Nephron (organoid): ENCODE measurements at regions not wholly inside any gene's neighbourhood (a gene's known extent, or its start where the extent isn't known, plus 50 kb on each side); places are given as distances from the start of the nearest gene placed in this dataset.

Source experiments
- H3K27ac Mint-ChIP-seq, 3 experiments: 2 replicates each; pipeline ENCODE4 v1.8.0; 2020; ENCODE audit warnings: mixed read lengths in 3 of 3, mild to moderate bottlenecking in 2 of 3, moderate library complexity in 1 of 3
- H3K27me3 Mint-ChIP-seq: 2 replicates; pipeline ENCODE4 v1.8.0; 2021; ENCODE audit warnings: low read depth, mild to moderate bottlenecking, moderate library complexity, mixed read lengths
- H3K36me3 Mint-ChIP-seq: 2 replicates; pipeline ENCODE4 v1.8.0; 2020; ENCODE audit warnings: low read depth, mixed read lengths
- H3K4me1 Mint-ChIP-seq: 2 replicates; pipeline ENCODE4 v1.8.0; 2020; ENCODE audit warnings: mixed read lengths
- H3K4me3 Mint-ChIP-seq, 3 experiments: 2 replicates each; pipeline ENCODE4 v1.8.0; 2020; ENCODE audit warnings: mild to moderate bottlenecking in 3 of 3, mixed read lengths in 3 of 3, moderate library complexity in 2 of 3
- H3K9me3 Mint-ChIP-seq: 2 replicates; pipeline ENCODE4 v1.8.0; 2020; ENCODE audit warnings: mixed read lengths
- CTCF ChIP-seq, 3 experiments: fragments of 200-600 bp; sonication (generic); IDR thresholded peaks; one replicate each; pipeline ENCODE4 v1.5.0; 2021; ENCODE audit warnings: antibody characterized with exemption in 3 of 3; ENCODE audit not compliant: unreplicated experiment in 3 of 3

DNA sequence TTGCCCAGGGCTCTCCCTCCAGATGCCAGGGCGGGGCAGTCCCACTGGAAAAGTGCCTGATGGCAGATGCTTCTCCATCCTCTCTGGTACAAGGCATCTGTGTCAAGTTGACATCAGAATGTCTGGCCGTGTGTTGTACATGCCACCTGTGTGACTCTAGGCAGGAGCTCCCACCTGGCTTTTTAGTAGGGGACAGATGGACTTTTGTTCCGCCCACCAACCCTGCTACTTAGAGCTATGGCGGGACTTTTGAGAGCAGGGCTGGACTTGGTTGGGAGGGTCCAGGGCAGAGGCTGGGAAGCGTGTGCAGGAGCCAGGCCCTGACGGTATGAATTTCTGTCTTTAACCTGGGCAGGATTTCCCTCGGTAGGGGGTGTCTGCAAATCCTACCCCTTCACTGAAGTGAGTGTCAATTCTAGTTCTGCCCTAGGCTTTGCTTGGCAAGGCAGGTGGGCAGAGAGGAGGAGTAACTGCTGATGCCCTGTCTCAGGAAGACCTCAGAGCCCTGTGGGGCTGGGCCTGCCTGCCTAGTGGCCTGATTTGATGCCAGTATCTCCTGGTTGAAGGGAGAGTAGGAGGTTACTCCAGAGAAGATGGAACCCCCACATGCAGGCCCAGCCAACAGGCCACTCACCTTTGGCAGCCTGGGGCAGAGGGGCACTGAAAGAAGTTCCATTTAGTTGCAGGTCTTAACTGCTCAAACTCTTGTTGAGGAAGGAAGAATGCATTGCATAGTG lies 99.1 kb downstream of the PJA1 start:
- H3K27me3 Mint-ChIP-seq, result no peaks in the 10 kb centered on the region
- no peaks in the 10 kb centered on the region for H3K36me3 Mint-ChIP-seq
- peaks cover 10% of the 10 kb centered on the region for H3K9me3 Mint-ChIP-seq
- no peak for TF ChIP-seq CTCF (IDR thresholded peaks at IDR 0.05; ENCODE audit: unreplicated experiment in 3 of 3)
- H3K27ac Mint-ChIP-seq, result peak overlapping the region; percentile 81 to 92 (median 83)
- H3K4me3 Mint-ChIP-seq, result no peak overlapping the region
- peaks cover 31% of the 10 kb centered on the region for H3K4me1 Mint-ChIP-seq

DNA sequence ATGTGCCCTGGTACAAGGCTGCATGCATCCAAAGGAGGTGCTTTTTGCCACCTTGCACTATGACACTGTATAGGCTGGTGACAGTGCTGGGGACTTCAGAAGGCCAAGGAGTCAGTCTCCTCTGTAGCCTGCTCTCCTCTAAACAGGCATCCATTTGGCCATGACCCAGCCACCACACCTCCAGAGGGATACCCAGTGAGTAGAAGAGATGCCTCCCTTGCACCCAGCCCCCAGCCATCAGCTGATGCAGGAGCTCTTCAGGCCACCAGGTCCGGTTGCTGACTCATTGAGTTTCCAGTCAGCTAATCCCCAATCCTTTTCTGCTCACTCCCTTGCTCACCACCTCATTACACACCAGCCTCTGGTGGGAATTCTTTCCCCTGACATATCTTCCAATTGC lies 99.8 kb downstream of the PJA1 start:
- Mint-ChIP-seq H3K9me3 (peaks cover 8% of the 10 kb centered on the region), H3K27ac (peak overlapping the region in 2 of 3 experiments; percentile 26 to 51), H3K4me3 (no peak overlapping the region), H3K36me3 (no peaks in the 10 kb centered on the region), H3K4me1 (peaks cover 29% of the 10 kb centered on the region), H3K27me3 (no peaks in the 10 kb centered on the region)
- TF ChIP-seq CTCF (IDR thresholded peaks at IDR 0.05; ENCODE audit: unreplicated experiment in 3 of 3), result no peak

- peak overlapping the region in 1 of 3 experiments; percentile 37 for H3K27ac Mint-ChIP-seq
- peaks cover 7% of the 10 kb centered on the region for H3K9me3 Mint-ChIP-seq
- H3K36me3 Mint-ChIP-seq, result no peaks in the 10 kb centered on the region
- no peaks in the 10 kb centered on the region for H3K27me3 Mint-ChIP-seq
- TF ChIP-seq CTCF (IDR thresholded peaks at IDR 0.05; ENCODE audit: unreplicated experiment in 3 of 3), result no peak
- no peak overlapping the region for H3K4me3 Mint-ChIP-seq
- H3K4me1 Mint-ChIP-seq, result peaks cover 34% of the 10 kb centered on the region
Observed at GRCh38 chrX:69063486-69063885, 101.8 kb downstream of the PJA1 start.

DNA sequence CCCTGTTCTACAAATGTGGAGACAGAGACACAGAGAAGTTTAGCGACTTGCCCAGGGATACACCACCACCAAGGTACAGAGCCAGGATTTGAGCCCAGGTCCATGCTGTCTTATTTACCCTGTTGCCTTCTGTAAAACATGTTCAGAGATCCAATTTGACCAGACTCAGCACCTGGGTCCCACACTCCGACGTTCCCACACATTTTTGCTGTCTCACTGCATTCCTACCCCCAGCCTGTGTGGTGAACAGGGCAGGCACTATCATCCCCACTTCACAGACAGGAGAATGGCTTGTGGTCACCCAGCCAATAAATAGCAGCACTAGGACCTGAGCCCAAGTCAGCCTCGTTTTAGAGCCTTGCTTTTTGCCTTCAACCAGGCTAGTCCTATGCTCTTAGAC lies 102.8 kb downstream of the PJA1 start:
- TF ChIP-seq CTCF (IDR thresholded peaks at IDR 0.05; ENCODE audit: unreplicated experiment in 3 of 3), result no peak
- Mint-ChIP-seq H3K36me3 (no peaks in the 10 kb centered on the region), H3K4me3 (no peak overlapping the region), H3K9me3 (peaks cover 7% of the 10 kb centered on the region), H3K4me1 (peaks cover 27% of the 10 kb centered on the region), H3K27ac (peak overlapping the region; percentile 40 to 72 (median 68)), H3K27me3 (no peaks in the 10 kb centered on the region)

DNA sequence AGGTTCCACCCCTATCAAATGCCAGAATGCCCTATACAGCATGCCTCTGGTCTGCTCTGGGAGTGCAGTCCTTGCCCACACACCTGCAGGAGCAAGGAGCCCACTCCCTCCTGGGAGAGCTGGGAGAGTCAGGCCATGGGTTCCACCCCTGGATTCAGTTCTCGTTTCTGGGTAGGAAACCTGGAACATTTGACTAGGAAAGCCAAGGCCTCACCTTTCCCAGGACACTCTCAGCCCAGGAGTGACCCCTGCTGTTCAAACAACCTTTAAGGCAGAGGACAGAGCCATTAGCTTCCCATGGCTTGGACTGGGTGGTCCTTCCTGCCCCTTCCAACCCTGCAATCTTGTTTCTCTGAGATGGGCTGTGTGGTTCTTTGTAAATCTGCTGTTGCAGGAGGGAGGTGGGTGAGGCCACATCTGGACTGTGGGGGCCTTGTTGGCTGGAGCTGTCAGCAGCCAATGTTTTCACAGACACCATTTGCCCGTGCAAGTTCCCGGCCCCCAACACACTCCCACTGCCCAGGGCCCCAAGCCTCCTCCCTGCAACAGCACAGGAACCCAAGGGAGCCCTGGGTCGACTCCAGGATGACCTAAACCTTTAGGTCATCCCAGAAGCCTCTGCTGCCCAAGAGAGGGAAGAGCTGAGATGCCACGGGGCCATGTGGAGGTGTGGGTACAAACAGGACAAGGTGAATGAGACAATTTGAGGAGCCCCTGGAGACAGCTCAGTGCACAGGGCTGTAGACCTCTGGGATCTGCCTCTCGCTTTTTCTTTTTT lies 104.4 kb downstream of the PJA1 start:
- Mint-ChIP-seq H3K36me3 (no peaks in the 10 kb centered on the region), H3K27ac (peak overlapping the region; percentile 91 to 97 (median 94)), H3K4me1 (peaks cover 16% of the 10 kb centered on the region), H3K4me3 (no peak overlapping the region), H3K9me3 (peaks cover 2% of the 10 kb centered on the region), H3K27me3 (no peaks in the 10 kb centered on the region)
- TF ChIP-seq CTCF (IDR thresholded peaks at IDR 0.05; ENCODE audit: unreplicated experiment in 3 of 3), result peak; percentile 12 to 36 (median 19)
